AG09309 (cell line): ENCODE measurements at regions not wholly inside any gene's neighbourhood (a gene's known extent, or its start where the extent isn't known, plus 50 kb on each side); places are given as distances from the start of the nearest gene placed in this dataset.

Experiments
- DNase-seq: peaks from one replicate; pipeline ENCODE4 v3.0.0-alpha.2; 2010; ENCODE audit warnings: low read depth
- H3K4me3 ChIP-seq: 2 replicates; pipeline ENCODE4 v1.5.1; 2011; ENCODE audit warnings: mild to moderate bottlenecking, low read depth, low read length, moderate library complexity; ENCODE audit not compliant: control insufficient read depth
- CTCF ChIP-seq: IDR thresholded peaks from 2 replicates; pipeline ENCODE4 v1.5.1; 2011; ENCODE audit warnings: mild to moderate bottlenecking, low read depth, low read length, inconsistent platforms; ENCODE audit not compliant: insufficient read depth, control insufficient read depth; ENCODE audit errors: missing control alignments

- no peak for TF ChIP-seq CTCF
- DNase-seq: no peak
- no peak overlapping the region for H3K4me3 ChIP-seq
Measured at GRCh38 chr13:88552966-88553365, 881.8 kb downstream of the SLITRK5 start.

- DNase-seq: no peak
- H3K4me3 ChIP-seq: no peak overlapping the region
- TF ChIP-seq CTCF: no peak
Measured at GRCh38 chr13:88565566-88565965, 894.4 kb downstream of the SLITRK5 start.

- TF ChIP-seq CTCF: no peak
- H3K4me3 ChIP-seq: no peak overlapping the region
- DNase-seq: no peak
Measured at GRCh38 chr13:88585861-88586260, 914.7 kb downstream of the SLITRK5 start.

GRCh38 chr13:88586263-88586662 lies 915.1 kb downstream of the SLITRK5 start:
- DNase-seq: no peak
- no peak for TF ChIP-seq CTCF
- no peak overlapping the region for H3K4me3 ChIP-seq

- no peak for DNase-seq
- no peak for TF ChIP-seq CTCF
- H3K4me3 ChIP-seq: no peak overlapping the region
Measured at GRCh38 chr13:88590574-88590973, 919.4 kb downstream of the SLITRK5 start.

- DNase-seq: no peak
- TF ChIP-seq CTCF: no peak
- no peak overlapping the region for H3K4me3 ChIP-seq
Measured at GRCh38 chr13:88592105-88592504, 920.9 kb downstream of the SLITRK5 start.

- DNase-seq: no peak
- no peak overlapping the region for H3K4me3 ChIP-seq
- no peak for TF ChIP-seq CTCF
Measured at GRCh38 chr13:88601949-88602348, 930.8 kb downstream of the SLITRK5 start.
